HG03442 (cell line): ENCODE measurements at regions not wholly inside any gene's neighbourhood (a gene's known extent, or its start where the extent isn't known, plus 50 kb on each side); places are given as distances from the start of the nearest gene placed in this dataset.
A peak's percentile ranks its signal among the peaks of the same experiment; 100 is the strongest.
"Not testable (repeated sequence)": the region's sequence is repeated elsewhere in the genome, so short reads cannot be mapped to it uniquely, and the experiment has no call there.

ENCODE experiments used
- ATAC-seq: cut with Tn5 transposase; IDR thresholded peaks from one replicate; pipeline ENCODE4 v1.9.1; 2021; ENCODE audit warnings: mild to moderate bottlenecking, moderate library complexity; ENCODE audit not compliant: unreplicated experiment

DNA sequence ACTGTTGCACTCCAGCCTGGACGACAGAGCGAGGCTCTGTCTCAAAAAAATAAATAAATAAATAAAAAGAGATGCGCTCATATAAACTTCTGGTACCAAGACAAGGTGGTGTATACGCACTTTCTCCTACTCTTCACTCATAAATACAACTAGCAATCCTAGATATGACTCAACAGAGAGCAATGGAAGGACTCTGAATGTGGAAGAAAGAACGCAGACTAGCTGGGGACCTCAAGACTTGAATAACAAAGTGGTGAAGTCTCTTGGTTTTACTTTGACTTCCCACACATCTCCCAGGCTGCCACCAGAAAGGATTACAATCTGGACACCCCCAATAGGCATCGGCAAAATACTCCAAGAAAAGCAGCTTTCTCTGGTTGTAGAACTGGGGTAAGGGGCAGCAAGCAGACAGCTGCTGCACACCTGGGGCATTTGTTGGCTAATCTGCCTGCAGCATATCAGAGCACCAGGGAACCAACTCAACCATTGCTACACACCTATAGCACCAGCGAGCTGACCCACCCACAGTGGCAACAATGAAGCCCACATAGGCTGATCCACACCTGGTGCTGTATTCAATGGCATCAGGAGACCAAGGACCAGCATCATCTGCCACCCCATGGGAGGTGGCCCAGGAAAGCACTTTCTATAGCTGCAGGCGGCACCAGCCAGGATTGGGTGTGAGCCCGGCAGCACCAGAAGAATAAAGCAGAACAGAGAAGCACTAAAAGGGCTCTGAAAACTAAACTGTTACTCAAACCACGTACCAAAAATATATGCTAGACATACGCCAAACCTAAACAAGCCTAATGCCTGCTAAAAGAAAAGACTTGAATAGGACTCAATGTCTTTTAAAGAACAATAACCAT, 1231.7 kb upstream of the TMEM132C start:
- ATAC-seq, result no peak

DNA sequence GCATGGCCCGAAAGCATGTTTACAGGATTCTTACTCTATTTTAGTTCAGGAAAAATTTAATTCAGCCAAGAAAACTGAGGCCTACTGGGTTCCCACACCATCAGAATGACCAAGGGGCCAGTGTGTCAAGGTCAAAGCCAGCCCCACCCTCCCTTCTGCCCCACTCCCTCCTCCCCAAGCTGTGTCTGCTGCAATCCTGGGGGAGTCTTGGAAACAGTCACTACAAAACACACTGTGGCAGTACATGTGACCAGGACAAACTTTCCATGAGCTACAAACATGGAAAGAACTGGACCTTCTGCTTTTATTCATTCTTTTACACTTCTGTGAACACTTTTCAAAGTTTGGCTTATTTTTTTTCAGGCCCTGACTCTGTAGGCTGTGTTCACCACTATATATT, 1228.8 kb upstream of the TMEM132C start:
- ATAC-seq, result no peak

DNA sequence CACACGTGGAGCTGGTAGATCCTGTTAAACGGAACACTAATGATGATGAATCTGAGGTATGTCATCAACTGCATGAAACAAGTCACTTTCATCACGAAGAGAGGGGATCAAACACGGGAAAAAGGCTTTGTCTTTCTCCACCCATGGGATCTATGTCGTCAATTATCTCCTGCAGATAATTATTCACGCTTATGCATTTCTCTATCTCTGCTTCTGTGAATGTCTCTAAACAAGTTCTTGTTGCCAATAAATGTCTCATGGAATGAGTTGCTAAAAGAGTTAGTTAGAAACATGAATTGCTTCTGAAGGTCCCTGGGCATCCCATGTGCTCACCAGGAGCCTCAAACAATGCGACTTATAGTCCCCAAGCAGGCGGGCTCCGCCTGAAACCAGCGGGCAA, 1228.2 kb upstream of the TMEM132C start:
- no peak for ATAC-seq

- peak; percentile 93 for ATAC-seq
Observed at GRCh38 chr12:127041985-127042625, 1224.9 kb upstream of the TMEM132C start.

DNA sequence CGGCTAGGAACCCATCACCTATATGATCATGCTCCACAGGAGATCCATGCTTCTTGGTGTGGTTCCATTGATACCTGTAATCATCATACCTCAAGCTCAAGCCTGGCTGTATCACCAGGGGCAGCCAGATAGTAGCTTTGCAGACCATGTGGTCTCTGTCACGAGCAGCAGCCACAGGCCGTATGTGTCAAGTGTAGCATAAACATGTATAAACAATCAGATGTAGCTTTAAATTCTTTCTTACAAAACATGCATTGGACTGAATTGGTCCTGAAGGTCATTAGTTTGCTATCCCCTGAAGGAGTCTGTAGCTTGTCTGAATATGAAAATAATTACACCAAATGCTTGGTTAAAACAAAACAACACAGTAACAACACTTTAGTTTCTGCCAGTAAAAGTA, 1223.2 kb upstream of the TMEM132C start:
- ATAC-seq, result no peak

DNA sequence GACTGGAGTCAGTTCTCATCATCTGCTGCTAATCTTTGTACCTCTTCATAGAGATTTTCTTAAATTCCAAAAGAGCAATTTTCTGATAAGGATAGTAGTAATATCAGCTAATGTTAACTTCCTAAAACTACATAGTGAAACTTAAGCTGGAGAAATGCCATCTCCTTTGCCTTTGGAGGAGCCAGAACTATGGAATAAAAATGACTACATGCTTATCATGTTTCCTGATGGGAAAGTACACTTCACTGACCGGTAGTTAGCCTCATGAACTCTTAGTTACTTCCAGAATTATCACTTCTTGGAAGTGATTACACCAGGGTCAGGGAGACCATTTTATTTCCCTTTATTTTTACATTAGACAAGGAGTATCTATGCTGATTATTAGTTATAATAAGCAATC, 1222.1 kb upstream of the TMEM132C start:
- no peak for ATAC-seq

GRCh38 chr12:127046467-127046866, 1220.5 kb upstream of the TMEM132C start:
- no peak for ATAC-seq

DNA sequence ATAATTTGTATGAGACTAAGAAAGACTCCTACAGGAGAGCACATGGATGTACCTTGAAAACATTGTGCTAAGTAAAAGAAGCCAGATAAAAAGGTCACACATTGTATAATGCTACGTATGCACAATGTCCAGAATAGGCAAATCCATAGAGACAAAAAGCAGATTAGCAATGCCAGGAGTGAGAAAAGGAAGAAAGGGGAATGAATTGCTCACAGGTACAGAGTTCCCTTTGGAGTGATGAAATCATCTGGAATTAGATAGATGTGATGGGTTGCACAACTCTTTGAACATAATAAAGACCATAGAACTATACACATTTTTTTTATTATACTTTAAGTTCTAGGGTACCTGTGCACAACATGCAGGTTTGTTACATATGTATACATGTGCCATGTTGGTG, 1218.9 kb upstream of the TMEM132C start:
- no peak for ATAC-seq

GRCh38 chr12:127048525-127048924, 1218.4 kb upstream of the TMEM132C start:
- not testable (repeated sequence) for ATAC-seq

DNA sequence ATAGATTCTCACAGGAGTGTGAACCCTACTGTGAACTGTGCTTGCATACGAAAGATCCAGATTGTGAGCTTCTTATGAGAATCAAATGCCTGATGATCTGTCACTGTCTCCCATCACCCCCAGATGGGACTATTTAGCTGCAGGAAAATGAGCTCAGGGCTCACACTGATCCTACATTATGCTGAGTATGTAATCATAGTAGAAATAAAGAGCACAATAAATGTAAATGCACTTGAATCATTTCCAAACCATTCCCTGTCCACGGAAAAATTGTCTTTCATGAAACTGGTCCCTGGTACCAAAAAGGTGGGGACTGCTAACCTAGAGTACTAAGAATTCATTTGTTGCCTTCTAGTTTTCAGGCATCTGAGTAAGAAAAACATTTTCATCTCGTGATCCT, 1215.8 kb upstream of the TMEM132C start:
- no peak for ATAC-seq

GRCh38 chr12:127052511-127053232, 1214.3 kb upstream of the TMEM132C start:
- no peak for ATAC-seq

- ATAC-seq, result no peak
Observed at GRCh38 chr12:127054531-127054930, 1212.4 kb upstream of the TMEM132C start.

DNA sequence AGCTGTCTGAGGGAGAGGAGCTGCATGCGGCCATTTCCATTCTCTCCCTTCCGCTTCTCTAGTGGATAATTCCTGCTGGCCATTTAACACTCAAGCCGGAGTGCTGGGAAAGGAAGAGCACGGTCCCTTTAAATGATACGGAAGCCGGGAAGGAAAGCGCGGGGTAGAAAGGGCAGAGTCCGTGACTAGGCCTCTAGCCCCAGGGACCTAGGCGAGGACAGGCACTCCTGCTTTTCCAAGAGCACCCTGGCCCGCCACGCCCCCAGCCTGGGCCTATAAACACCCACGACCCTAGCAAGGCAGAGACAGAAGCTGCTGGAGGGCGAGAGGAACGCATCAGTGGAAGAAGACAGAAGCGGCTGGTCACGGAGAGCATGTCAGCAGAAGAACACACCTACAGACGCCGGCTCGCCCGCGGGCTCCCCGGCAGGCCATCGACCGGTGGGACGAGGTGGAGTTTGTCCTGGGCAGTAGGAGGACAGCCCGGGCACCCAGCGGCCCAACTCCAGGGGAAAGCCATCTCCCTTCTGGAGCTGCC, 1206.6 kb upstream of the TMEM132C start:
- ATAC-seq, result no peak

GRCh38 chr12:127060933-127061332, 1206.0 kb upstream of the TMEM132C start:
- ATAC-seq, result no peak

DNA sequence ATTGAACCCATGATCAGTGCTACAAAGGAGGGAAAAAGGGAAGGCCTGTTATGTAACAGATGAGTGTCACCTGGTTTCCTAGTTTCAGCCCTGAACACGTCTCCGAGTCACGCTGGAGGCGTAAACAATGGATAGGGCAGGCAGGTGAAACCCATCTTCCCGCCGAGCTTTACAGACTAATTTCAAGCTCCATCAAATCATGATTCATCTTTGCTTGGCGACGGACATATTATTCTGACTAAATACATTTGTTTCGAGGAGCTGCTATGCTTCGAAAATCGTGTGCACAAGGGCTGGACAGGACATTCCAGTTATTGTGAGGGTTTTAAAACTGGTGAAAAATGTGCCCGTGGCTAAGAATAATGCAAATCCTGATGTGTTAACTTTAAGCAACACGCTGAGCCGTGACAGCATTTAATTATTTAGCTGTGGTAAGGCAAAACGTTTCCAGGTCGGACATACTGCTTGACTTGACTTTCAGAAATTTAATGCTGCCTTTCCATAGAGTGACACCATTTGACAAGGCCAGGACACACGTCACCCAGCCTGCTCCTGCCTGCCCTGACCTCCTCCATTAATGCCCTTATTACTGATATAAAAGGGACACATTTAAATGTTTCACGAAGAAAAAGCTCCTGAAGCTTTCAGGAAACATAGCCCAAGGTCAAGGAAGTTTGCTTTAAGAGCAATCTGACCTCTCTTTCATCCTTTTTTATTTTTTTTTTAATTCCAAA, 1203.5 kb upstream of the TMEM132C start:
- no peak for ATAC-seq

DNA sequence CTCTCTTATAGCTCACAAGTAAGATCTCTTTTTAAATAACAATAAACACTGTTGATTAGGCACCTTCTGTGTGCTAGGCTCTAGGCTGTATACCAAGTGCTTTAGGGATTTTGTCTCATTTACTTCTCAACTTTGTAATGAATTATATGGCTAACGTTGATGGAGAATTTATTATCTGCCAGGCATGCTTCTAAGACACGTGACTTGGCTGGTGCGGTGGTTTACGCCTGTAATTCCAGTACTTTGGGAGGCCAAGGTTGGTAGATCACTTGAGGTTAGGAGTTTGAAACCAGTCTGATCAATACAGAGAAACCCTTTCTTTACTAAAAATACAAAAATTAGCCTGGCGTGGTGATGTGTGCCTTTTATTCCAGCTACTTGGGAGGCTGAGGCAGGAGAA, 1202.8 kb upstream of the TMEM132C start:
- no peak for ATAC-seq

DNA sequence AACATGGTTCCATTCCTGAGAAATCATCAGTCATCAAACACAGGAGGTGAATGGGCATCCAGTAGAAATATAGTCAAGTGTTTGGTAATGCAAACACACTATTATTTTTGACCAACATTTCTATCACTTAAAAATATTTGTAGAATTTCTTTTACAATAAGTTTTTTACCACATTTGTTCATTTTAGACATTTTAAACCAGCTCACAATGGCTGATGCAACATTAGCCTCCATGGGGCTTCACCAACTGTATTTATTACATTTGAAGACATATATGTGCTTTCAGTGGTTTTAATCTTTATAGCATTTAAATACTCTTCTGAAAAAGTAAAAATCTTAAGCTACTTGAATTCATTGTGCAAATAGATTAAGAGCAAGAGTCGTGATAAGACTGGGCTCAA, 1201.4 kb upstream of the TMEM132C start:
- no peak for ATAC-seq

GRCh38 chr12:127070515-127071157, 1196.3 kb upstream of the TMEM132C start:
- ATAC-seq, result no peak

GRCh38 chr12:127074161-127074560, 1192.8 kb upstream of the TMEM132C start:
- ATAC-seq, result no peak

GRCh38 chr12:127075981-127076380, 1191.0 kb upstream of the TMEM132C start:
- ATAC-seq, result no peak
